Natural killer cell (primary cell): ENCODE measurements at regions not wholly inside any gene's neighbourhood (a gene's known extent, or its start where the extent isn't known, plus 50 kb on each side); places are given as distances from the start of the nearest gene placed in this dataset.

Experiments
- ATAC-seq, 3 donors: fragments of 150-1000 bp in 2 of 3; fragments of 200-7000 bp in 1 of 3; cut with Tn5 transposase; 1 replicate in 1 of 3; 2 replicates in 2 of 3; pipeline ENCODE4 v1.10.0; 2021; ENCODE audit warnings: mild to moderate bottlenecking in 2 of 3, moderate library complexity in 2 of 3
- DNase-seq, 2 donors: peaks; one replicate each; pipeline versions ENCODE4 v3.0.0 to v3.0.0-alpha.2; 2013 to 2021; ENCODE audit warnings: mixed read lengths in 1 of 2
- H3K27ac ChIP-seq: one replicate; pipeline ENCODE4 v1.5.1; 2013; ENCODE audit warnings: mild to moderate bottlenecking, low read length
- H3K27me3 ChIP-seq: one replicate; pipeline ENCODE4 v1.6.1; 2013; ENCODE audit warnings: low read length; ENCODE audit not compliant: control insufficient read depth, insufficient read depth
- H3K36me3 ChIP-seq: one replicate; pipeline ENCODE4 v1.6.1; 2013; ENCODE audit warnings: low read length; ENCODE audit not compliant: control insufficient read depth, insufficient read depth
- H3K4me1 ChIP-seq: one replicate; pipeline ENCODE4 v1.6.1; 2013; ENCODE audit warnings: low read length; ENCODE audit not compliant: control insufficient read depth, insufficient read depth
- H3K4me3 ChIP-seq: one replicate; pipeline ENCODE4 v1.5.1; 2013; ENCODE audit warnings: low read length
- H3K9me3 ChIP-seq: one replicate; pipeline ENCODE4 v1.6.1; 2013; ENCODE audit warnings: low read length; ENCODE audit not compliant: control insufficient read depth, insufficient read depth
- H3K27ac Mint-ChIP-seq, 2 donors: one replicate each; pipeline ENCODE4 v1.8.0; 2022; ENCODE audit warnings: mild to moderate bottlenecking in 2 of 2, mixed read lengths in 2 of 2, moderate library complexity in 1 of 2
- H3K27me3 Mint-ChIP-seq, 2 donors: one replicate each; pipeline ENCODE4 v1.8.0; 2022; ENCODE audit warnings: low read depth in 2 of 2, mixed read lengths in 2 of 2
- H3K36me3 Mint-ChIP-seq: one replicate; pipeline ENCODE4 v1.8.0; 2022; ENCODE audit warnings: mixed read lengths
- H3K4me1 Mint-ChIP-seq, 2 donors: one replicate each; pipeline ENCODE4 v1.8.0; 2022; ENCODE audit warnings: mixed read lengths in 2 of 2
- H3K4me3 Mint-ChIP-seq: one replicate; pipeline ENCODE4 v1.8.0; 2022; ENCODE audit warnings: mild to moderate bottlenecking, moderate library complexity, mixed read lengths
- H3K9me3 Mint-ChIP-seq, 2 donors: one replicate each; pipeline ENCODE4 v1.8.0; 2022; ENCODE audit warnings: mixed read lengths in 2 of 2
- WGBS: methylation state at CpG from one replicate; pipeline ENCODE4 v1.1.7; 2013; ENCODE audit warnings: missing lambda C conversion rate; ENCODE audit not compliant: insufficient coverage; 5-methylcytosine and 5-hydroxymethylcytosine counted together
- intact Hi-C: fragments of 100-400 bp; cut with micrococcal nuclease; formaldehyde crosslinking; loops from one replicate; pipeline ENCODE4 v1.14.2; 2022
- TF ChIP-seq, protein P1 (sequence below): fragments of 200-600 bp; IDR thresholded peaks from one replicate; pipeline ENCODE4 v1.8.0; 2022; ENCODE audit warnings: antibody characterized with exemption

- Mint-ChIP-seq H3K27me3 (no peaks in the 10 kb centered on the region), H3K4me1 (no peaks in the 10 kb centered on the region), H3K36me3 (no peaks in the 10 kb centered on the region), H3K9me3 (peaks cover 7 to 8% of the 10 kb centered on the region in 2 donors), H3K27ac (no peak overlapping the region), H3K4me3 (no peak overlapping the region)
- Histone ChIP-seq H3K4me1 (no peaks in the 10 kb centered on the region), H3K9me3 (no peaks in the 10 kb centered on the region), H3K4me3 (no peak overlapping the region), H3K27me3 (no peaks in the 10 kb centered on the region), H3K36me3 (no peaks in the 10 kb centered on the region), H3K27ac (no peak overlapping the region)
- TF ChIP-seq, protein P1, sequence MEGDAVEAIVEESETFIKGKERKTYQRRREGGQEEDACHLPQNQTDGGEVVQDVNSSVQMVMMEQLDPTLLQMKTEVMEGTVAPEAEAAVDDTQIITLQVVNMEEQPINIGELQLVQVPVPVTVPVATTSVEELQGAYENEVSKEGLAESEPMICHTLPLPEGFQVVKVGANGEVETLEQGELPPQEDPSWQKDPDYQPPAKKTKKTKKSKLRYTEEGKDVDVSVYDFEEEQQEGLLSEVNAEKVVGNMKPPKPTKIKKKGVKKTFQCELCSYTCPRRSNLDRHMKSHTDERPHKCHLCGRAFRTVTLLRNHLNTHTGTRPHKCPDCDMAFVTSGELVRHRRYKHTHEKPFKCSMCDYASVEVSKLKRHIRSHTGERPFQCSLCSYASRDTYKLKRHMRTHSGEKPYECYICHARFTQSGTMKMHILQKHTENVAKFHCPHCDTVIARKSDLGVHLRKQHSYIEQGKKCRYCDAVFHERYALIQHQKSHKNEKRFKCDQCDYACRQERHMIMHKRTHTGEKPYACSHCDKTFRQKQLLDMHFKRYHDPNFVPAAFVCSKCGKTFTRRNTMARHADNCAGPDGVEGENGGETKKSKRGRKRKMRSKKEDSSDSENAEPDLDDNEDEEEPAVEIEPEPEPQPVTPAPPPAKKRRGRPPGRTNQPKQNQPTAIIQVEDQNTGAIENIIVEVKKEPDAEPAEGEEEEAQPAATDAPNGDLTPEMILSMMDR: no peak
- WGBS: no CpG with 5 or more reads among the region's 3 CpGs
- intact Hi-C loops: no loop called here
- DNase-seq (no peak), ATAC-seq (no peak)
Observed at GRCh38 chr6:95786802-95787201, 209.5 kb downstream of the MANEA start.

GRCh38 chr6:95790787-95791186 lies 213.5 kb downstream of the MANEA start:
- Mint-ChIP-seq H3K27ac (no peak overlapping the region), H3K36me3 (no peaks in the 10 kb centered on the region), H3K27me3 (no peaks in the 10 kb centered on the region), H3K9me3 (peaks cover 9 to 19% of the 10 kb centered on the region in 2 donors), H3K4me1 (no peaks in the 10 kb centered on the region), H3K4me3 (no peak overlapping the region)
- Histone ChIP-seq H3K4me3 (no peak overlapping the region), H3K27ac (no peak overlapping the region), H3K4me1 (no peaks in the 10 kb centered on the region), H3K27me3 (no peaks in the 10 kb centered on the region), H3K36me3 (no peaks in the 10 kb centered on the region), H3K9me3 (no peaks in the 10 kb centered on the region)
- intact Hi-C loops: no loop called here
- no peak for ATAC-seq
- DNase-seq: no peak
- TF ChIP-seq, protein P1: no peak
- 68% methylated on average over 5 of the region's 7 CpGs for WGBS

DNA sequence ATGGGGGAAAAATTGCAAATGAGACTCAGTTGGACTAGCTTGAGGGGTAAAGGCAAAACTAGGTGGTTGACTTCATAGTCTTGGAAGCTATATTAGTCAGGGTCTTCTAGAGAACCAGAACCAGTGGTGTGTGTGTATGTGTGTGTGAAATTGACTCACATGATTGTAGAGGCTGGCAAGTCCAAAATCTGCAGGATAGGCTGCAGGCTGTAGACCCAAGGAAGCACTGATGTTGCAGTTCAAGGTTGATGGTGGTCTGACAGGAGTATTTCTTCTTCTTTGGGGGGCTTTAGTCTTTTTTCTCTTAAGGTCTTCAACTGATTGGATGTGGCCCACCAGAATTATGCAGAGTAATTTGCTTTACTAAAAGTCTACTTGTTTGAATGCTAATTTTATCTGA lies 217.4 kb downstream of the MANEA start:
- DNase-seq (no peak), ATAC-seq (no peak)
- Mint-ChIP-seq H3K27ac (no peak overlapping the region), H3K27me3 (no peaks in the 10 kb centered on the region), H3K4me3 (no peak overlapping the region), H3K36me3 (no peaks in the 10 kb centered on the region), H3K9me3 (peaks cover 14% of the 10 kb centered on the region in 2 donors), H3K4me1 (no peaks in the 10 kb centered on the region)
- no peaks in the 10 kb centered on the region for H3K4me1 ChIP-seq
- TF ChIP-seq, protein P1: no peak
- H3K27ac ChIP-seq: no peak overlapping the region
- H3K4me3 ChIP-seq: no peak overlapping the region
- no peaks in the 10 kb centered on the region for H3K27me3 ChIP-seq
- intact Hi-C loops: no loop called here
- H3K36me3 ChIP-seq: no peaks in the 10 kb centered on the region
- no peaks in the 10 kb centered on the region for H3K9me3 ChIP-seq

DNA sequence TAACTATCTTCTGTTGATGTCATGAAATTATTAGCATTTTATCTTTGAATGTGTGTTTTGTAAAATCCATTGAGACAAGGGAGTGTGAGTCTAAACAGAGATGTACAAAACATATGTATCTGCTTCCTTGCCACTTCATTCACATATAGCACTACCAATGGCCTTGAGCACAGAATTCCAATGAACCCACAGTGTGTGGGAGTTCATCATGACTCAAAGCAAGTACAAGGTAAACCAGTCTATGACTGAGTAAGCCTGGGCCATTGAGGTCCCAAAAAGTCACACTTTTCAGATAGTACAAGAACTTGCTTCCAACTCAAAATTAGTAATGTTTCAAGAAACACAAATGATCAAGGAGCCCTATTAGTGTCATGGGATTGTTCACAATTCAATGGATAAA lies 218.6 kb downstream of the MANEA start:
- intact Hi-C loops: no loop called here
- H3K4me1 ChIP-seq: no peaks in the 10 kb centered on the region
- no peak for ATAC-seq

More for the DNA sequence above, 218.6 kb downstream of the MANEA start:
- Mint-ChIP-seq H3K27ac (no peak overlapping the region), H3K4me3 (no peak overlapping the region), H3K9me3 (peaks cover 14% of the 10 kb centered on the region in 2 donors), H3K27me3 (no peaks in the 10 kb centered on the region), H3K36me3 (no peaks in the 10 kb centered on the region), H3K4me1 (no peaks in the 10 kb centered on the region)
- no peak for DNase-seq
- no peaks in the 10 kb centered on the region for H3K36me3 ChIP-seq
- no peaks in the 10 kb centered on the region for H3K9me3 ChIP-seq
- H3K4me3 ChIP-seq: no peak overlapping the region
- H3K27me3 ChIP-seq: no peaks in the 10 kb centered on the region
- TF ChIP-seq, protein P1: no peak
- H3K27ac ChIP-seq: no peak overlapping the region
